ENCODE measurements at regions not wholly inside any gene's neighbourhood (a gene's known extent, or its start where the extent isn't known, plus 50 kb on each side); places are given as distances from the start of the nearest gene placed in this dataset.

GRCh38 chr11:134785059-134785458 is 373.0 kb upstream of the B3GAT1 start:
- TF ChIP-seq EGR1 (IDR thresholded peaks at IDR 0.05; ENCODE audit: low read depth) (no peak), YY1 (IDR thresholded peaks at IDR 0.05; ENCODE audit: extremely low read depth, insufficient replicate concordance, low read depth, low read length) (no peak), CEBPB (IDR thresholded peaks at IDR 0.05; ENCODE audit: low read depth) (no peak), EZH2 (IDR thresholded peaks at IDR 0.05) (no peak), ATF3 (IDR thresholded peaks at IDR 0.05) (no peak), FOSL1 (IDR thresholded peaks at IDR 0.05; ENCODE audit: low read depth) (no peak), CTCF (IDR thresholded peaks at IDR 0.05 in 2 of 3, conservative IDR thresholded peaks at IDR 0.05 in 1 of 3; ENCODE audit: borderline replicate concordance in 1 of 3, insufficient read depth in 1 of 3, low read depth in 2 of 3, low read length in 2 of 3) (no peak), POLR2A (IDR thresholded peaks at IDR 0.05; ENCODE audit: borderline replicate concordance, extremely low read depth, insufficient read depth, insufficient read length) (no peak), RAD21 (IDR thresholded peaks at IDR 0.05; ENCODE audit: low read depth) (no peak), CBX3 (IDR thresholded peaks at IDR 0.05; ENCODE audit: low read depth) (no peak), POLR2AphosphoS5 (IDR thresholded peaks at IDR 0.05; ENCODE audit: low read depth, low read length) (no peak), MAX (IDR thresholded peaks at IDR 0.05) (no peak), REST (IDR thresholded peaks at IDR 0.05; ENCODE audit: low read depth) (no peak)
- intact Hi-C loops (cut with micrococcal nuclease): no loop called here
- Histone ChIP-seq H3K27me3 (ENCODE audit: insufficient read depth, low read length) (peaks cover 49% of the 10 kb centered on the region), H3K9me3 (ENCODE audit: control insufficient read depth in 1 of 2, insufficient read depth in 1 of 2, low read depth in 1 of 2, low read length in 2 of 2) (no peaks in the 10 kb centered on the region), H3K27ac (ENCODE audit: low read depth, low read length) (no peak overlapping the region), H3K79me2 (ENCODE audit: insufficient read depth, low read length) (no peaks in the 10 kb centered on the region), H3K4me3 (replicated peaks in 1 of 2; ENCODE audit: low read depth in 1 of 2, low read length in 2 of 2) (no peak overlapping the region), H2AFZ (ENCODE audit: low read depth, low read length, poor library complexity, severe bottlenecking) (no peak overlapping the region), H3K4me2 (ENCODE audit: low read length) (no peak overlapping the region), H3K9ac (ENCODE audit: low read length) (no peak overlapping the region), H3K4me1 (ENCODE audit: control insufficient read depth in 1 of 2, insufficient read depth in 2 of 2, low read length in 2 of 2) (no peaks in the 10 kb centered on the region), H3K9me2 (ENCODE audit: insufficient read depth) (no peaks in the 10 kb centered on the region), H3K36me3 (ENCODE audit: control insufficient read depth in 1 of 2, insufficient read depth in 2 of 2, low read length in 2 of 2) (no peaks in the 10 kb centered on the region), H4K20me1 (ENCODE audit: insufficient read depth) (no peaks in the 10 kb centered on the region)
- no peak for DNase-seq (ENCODE audit: low read depth, low spot score)
- BruUV-seq (replicated peaks): no TSS peak
- ChIA-PET RAD21 (ENCODE audit: low non-redundant PET in 1 of 2, low total read pairs in 2 of 2, uncharacterized antibody in 2 of 2, unreplicated experiment in 2 of 2) (no interaction called here), POLR2A (no interaction called here), CTCF (no interaction called here)
- no peak for ATAC-seq

Data from HCT116 (cell line).